Kasumi-1 (cell line): ENCODE measurements at regions not wholly inside any gene's neighbourhood (a gene's known extent, or its start where the extent isn't known, plus 50 kb on each side); places are given as distances from the start of the nearest gene placed in this dataset.
"Not testable (repeated sequence)": the region's sequence is repeated elsewhere in the genome, so short reads cannot be mapped to it uniquely, and the experiment has no call there.

ENCODE experiments used
- DNase-seq, 2 experiments: peaks; one replicate each; lab custom pipeline; 2025; lab: John Stamatoyannopoulos, UW

GRCh38 chr18:1668279-1668678 is 763.6 kb downstream of the ADCYAP1 start:
- no peak for DNase-seq

- not testable (repeated sequence) for DNase-seq
Measured at GRCh38 chr18:1671710-1672109, 767.0 kb downstream of the ADCYAP1 start.

GRCh38 chr18:1676387-1676786 is 771.7 kb downstream of the ADCYAP1 start:
- DNase-seq: no peak

GRCh38 chr18:1680108-1680507 is 775.4 kb downstream of the ADCYAP1 start:
- no peak for DNase-seq

GRCh38 chr18:1691863-1692262 is 787.2 kb downstream of the ADCYAP1 start:
- no peak for DNase-seq

- DNase-seq: no peak
Measured at GRCh38 chr18:1708006-1708405, 803.3 kb downstream of the ADCYAP1 start.

- DNase-seq: no peak
Measured at GRCh38 chr18:1710114-1710513, 805.4 kb downstream of the ADCYAP1 start.

- DNase-seq: no peak
Measured at GRCh38 chr18:1732143-1732542, 827.5 kb downstream of the ADCYAP1 start.

- no peak for DNase-seq
Measured at GRCh38 chr18:1746131-1746530, 825.2 kb downstream of the METTL4 start.

GRCh38 chr18:1751249-1751648 is 820.1 kb downstream of the METTL4 start:
- DNase-seq: no peak

GRCh38 chr18:1760901-1761300 is 810.4 kb downstream of the METTL4 start:
- no peak for DNase-seq

- no peak for DNase-seq
Measured at GRCh38 chr18:1774261-1774660, 797.0 kb downstream of the METTL4 start.

- DNase-seq: no peak
Measured at GRCh38 chr18:1777843-1778242, 793.5 kb downstream of the METTL4 start.

- DNase-seq: no peak
Measured at GRCh38 chr18:1778496-1779178, 792.7 kb downstream of the METTL4 start.

GRCh38 chr18:1779587-1779986 is 791.7 kb downstream of the METTL4 start:
- no peak for DNase-seq

- DNase-seq: no peak
Measured at GRCh38 chr18:1784113-1784512, 787.2 kb downstream of the METTL4 start.

- DNase-seq: not testable (repeated sequence)
Measured at GRCh38 chr18:1785980-1786379, 785.3 kb downstream of the METTL4 start.

- DNase-seq: no peak
Measured at GRCh38 chr18:1796636-1797035, 774.7 kb downstream of the METTL4 start.

GRCh38 chr18:1797235-1797634 is 774.1 kb downstream of the METTL4 start:
- DNase-seq: no peak

- no peak for DNase-seq
Measured at GRCh38 chr18:1805521-1805920, 765.8 kb downstream of the METTL4 start.

- no peak for DNase-seq
Measured at GRCh38 chr18:1806884-1807615, 764.3 kb downstream of the METTL4 start.

- DNase-seq: no peak
Measured at GRCh38 chr18:1811282-1811681, 760.0 kb downstream of the METTL4 start.

GRCh38 chr18:1825296-1825695 is 746.0 kb downstream of the METTL4 start:
- no peak for DNase-seq

GRCh38 chr18:1840878-1841277 is 730.4 kb downstream of the METTL4 start:
- DNase-seq: no peak
